GM20000 (cell line): ENCODE measurements at regions not wholly inside any gene's neighbourhood (a gene's known extent, or its start where the extent isn't known, plus 50 kb on each side); places are given as distances from the start of the nearest gene placed in this dataset.
"Not testable (repeated sequence)": the region's sequence is repeated elsewhere in the genome, so short reads cannot be mapped to it uniquely, and the experiment has no call there.

ENCODE experiments used
- DNase-seq: peaks from one replicate; pipeline ENCODE4 v3.0.0; 2012; ENCODE audit warnings: low spot score
- TF ChIP-seq, protein P1 (sequence below): IDR thresholded peaks from 2 replicates; pipeline ENCODE4 v1.5.1; 2012; ENCODE audit warnings: mild to moderate bottlenecking, control low read depth; ENCODE audit errors: extremely low read depth, missing control alignments

DNA sequence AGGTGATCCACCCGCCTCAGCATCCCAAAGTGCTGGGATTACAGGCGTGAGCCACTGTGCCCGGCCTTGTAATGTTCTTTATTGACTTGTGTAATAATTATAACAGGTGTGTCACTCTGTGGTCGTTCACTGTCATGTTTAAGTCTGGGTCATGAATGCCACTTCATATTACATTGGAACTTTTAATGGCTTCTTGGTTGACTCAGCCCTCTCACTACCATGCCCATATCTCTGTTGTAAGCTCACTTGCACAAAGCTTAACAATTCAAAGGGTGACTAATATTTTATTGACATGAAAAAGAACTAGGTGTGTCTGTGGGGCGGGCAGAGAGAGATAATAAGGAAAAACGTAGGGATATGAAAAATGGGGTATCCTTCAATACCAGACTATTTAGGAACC, 639.7 kb upstream of the ACTRT1 start:
- DNase-seq = no peak
- TF ChIP-seq, protein P1, sequence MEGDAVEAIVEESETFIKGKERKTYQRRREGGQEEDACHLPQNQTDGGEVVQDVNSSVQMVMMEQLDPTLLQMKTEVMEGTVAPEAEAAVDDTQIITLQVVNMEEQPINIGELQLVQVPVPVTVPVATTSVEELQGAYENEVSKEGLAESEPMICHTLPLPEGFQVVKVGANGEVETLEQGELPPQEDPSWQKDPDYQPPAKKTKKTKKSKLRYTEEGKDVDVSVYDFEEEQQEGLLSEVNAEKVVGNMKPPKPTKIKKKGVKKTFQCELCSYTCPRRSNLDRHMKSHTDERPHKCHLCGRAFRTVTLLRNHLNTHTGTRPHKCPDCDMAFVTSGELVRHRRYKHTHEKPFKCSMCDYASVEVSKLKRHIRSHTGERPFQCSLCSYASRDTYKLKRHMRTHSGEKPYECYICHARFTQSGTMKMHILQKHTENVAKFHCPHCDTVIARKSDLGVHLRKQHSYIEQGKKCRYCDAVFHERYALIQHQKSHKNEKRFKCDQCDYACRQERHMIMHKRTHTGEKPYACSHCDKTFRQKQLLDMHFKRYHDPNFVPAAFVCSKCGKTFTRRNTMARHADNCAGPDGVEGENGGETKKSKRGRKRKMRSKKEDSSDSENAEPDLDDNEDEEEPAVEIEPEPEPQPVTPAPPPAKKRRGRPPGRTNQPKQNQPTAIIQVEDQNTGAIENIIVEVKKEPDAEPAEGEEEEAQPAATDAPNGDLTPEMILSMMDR = no peak

DNA sequence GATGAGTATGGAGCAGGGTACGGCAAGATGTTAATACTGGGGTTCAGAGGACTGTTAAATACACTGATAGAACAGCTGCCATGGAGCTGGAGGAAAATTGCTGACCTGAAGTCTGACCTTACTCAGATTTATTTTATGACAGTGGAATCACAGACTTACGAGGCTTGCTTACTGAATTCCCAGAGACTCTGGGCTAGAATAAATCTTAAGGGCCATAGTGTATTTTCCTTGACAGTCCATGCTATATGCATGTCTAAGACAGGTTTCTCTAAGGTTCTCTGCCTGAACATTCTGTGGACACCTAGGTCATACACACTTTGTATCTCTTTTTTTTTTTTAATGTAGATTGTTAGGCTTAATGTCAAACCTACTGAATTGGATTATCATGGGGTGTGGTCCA, 633.2 kb upstream of the ACTRT1 start:
- no peak for DNase-seq
- TF ChIP-seq, protein P1 = no peak

DNA sequence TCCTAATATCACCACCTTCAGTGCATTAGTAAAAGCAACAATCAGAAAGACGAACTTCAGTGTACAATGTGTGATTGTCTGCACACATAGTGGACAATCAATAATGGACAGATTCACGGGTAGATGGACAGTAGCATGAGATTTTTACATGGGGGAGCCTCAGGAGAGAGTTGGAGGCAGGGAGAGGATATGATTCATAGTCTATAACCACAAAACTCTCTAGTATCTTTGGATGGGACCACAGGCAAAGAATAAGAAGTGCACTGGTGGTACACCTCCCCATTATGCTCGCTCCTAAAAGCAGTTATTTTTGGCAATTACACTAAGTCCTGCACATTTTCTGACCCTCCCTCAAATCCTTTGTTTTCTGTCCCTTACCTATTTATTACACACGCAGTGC, 624.4 kb upstream of the ACTRT1 start:
- DNase-seq = no peak
- TF ChIP-seq, protein P1 = no peak

DNA sequence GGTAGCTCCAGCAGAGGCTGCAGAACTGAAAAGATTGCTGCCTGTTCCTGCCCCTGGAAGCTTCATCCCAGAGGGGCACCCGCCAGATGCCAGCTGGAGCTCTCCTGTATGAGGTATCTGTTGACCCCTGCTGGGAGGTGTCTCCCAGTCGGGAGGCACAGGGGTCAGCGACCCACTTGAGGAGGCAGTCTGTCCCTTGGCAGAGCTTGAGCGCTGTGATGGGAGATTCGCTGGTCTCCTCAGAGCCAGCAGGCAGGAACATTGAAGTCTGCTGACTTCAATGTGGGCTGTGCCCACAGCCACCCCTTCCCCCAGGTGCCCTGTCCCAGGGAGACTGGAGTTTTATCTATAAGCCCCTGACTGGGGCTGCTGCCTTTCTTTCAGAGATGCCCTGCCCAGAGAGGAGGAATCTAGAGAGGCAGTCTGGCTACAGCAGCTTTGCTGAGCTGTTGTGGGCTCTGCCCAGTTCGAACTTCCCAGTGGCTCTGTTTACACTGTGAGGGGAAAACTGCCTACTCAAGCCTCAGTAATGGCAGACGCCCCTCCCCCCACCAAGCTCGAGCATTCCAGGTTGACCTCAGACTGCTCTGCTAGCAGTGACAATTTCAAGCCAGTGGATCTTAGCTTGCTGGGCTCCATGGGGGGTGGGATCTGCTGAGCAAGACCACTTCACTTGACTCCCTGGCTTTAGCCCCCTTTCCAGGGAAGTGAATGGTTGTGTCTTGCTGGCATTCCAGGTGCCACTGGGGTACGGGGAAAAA, 622.3 kb upstream of the ACTRT1 start:
- not testable (repeated sequence) for DNase-seq

DNA sequence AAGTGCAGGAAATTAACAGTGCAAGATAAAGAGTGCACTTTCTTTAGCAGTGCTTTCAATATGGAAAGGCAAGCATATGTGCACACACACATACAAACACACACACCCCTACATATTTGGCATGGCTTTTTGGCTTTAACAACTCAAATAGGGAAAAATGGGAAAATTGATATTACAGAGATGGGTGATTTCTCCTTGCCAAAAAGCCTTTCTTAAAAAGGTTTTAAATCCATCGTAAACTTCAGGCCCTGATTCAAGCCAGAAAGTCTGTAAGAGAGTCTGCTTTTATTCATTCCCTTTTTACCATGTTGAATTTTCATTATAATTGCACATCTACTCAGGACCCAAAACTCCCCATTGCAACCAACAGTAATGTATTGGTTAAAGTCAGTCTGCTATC, 612.0 kb upstream of the ACTRT1 start:
- DNase-seq = no peak
- TF ChIP-seq, protein P1 = no peak

DNA sequence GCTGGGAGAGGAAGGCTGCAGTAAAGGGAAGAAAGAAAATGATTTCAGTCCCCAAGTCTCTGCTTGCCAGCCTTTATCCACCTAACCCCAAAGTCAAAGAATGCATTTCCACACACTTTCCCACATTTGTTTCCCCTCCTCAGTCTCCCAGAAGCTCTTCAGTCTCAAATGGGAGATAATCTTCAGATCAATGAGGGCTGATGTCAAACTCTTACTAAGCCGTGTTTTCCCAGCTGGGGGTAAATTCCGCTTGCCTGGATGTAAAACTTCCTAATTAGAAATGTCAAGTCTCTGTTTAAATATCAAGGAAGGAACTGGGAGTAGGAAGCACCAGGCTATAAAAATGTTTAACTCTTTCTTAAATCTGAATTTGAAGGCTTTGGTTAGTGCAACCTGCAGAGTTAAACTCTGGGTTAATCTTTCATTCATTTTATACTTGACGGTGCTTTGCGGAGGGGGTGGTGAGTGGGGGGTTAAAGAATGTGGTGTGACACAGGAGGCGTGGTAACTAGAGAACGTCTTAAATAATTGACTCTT, 601.4 kb upstream of the ACTRT1 start:
- no peak for DNase-seq
- TF ChIP-seq, protein P1 = no peak

DNA sequence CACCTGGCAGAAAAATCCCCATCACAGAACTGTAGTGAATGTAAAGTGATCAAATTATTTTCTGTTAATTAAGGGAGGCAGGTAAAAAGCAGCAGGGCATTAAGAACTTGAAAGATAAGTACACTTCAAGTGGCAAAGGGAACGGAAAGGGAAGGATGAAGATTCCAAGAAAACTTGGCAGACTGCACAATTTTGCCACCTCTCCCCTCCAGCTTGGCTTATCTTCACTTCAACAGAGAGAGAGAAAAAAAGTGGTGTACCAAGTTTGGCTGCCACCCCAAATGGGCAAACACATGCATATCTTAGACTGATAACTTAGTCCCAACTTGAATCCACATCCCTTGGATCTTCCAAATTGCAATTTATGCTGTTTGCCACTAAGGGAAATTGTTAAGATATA, 598.1 kb upstream of the ACTRT1 start:
- DNase-seq = no peak

More for the DNA sequence above, 598.1 kb upstream of the ACTRT1 start:
- TF ChIP-seq, protein P1 = no peak
